ENCODE measurements at regions not wholly inside any gene's neighbourhood (a gene's known extent, or its start where the extent isn't known, plus 50 kb on each side); places are given as distances from the start of the nearest gene placed in this dataset.

- TF ChIP-seq, protein P1, sequence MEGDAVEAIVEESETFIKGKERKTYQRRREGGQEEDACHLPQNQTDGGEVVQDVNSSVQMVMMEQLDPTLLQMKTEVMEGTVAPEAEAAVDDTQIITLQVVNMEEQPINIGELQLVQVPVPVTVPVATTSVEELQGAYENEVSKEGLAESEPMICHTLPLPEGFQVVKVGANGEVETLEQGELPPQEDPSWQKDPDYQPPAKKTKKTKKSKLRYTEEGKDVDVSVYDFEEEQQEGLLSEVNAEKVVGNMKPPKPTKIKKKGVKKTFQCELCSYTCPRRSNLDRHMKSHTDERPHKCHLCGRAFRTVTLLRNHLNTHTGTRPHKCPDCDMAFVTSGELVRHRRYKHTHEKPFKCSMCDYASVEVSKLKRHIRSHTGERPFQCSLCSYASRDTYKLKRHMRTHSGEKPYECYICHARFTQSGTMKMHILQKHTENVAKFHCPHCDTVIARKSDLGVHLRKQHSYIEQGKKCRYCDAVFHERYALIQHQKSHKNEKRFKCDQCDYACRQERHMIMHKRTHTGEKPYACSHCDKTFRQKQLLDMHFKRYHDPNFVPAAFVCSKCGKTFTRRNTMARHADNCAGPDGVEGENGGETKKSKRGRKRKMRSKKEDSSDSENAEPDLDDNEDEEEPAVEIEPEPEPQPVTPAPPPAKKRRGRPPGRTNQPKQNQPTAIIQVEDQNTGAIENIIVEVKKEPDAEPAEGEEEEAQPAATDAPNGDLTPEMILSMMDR (conservative IDR thresholded peaks at IDR 0.05 in 1 of 2, IDR thresholded peaks at IDR 0.05 in 1 of 2; ENCODE audit: low read depth in 1 of 2, low read length in 2 of 2) = no peak
- TF ChIP-seq EZH2 (IDR thresholded peaks at IDR 0.05; ENCODE audit: low read length, missing control alignments) = no peak
Observed at GRCh38 chr3:159326998-159327397, 525.1 kb downstream of the MFSD1 start.
